ENCODE measurements at regions not wholly inside any gene's neighbourhood (a gene's known extent, or its start where the extent isn't known, plus 50 kb on each side); places are given as distances from the start of the nearest gene placed in this dataset.

DNA sequence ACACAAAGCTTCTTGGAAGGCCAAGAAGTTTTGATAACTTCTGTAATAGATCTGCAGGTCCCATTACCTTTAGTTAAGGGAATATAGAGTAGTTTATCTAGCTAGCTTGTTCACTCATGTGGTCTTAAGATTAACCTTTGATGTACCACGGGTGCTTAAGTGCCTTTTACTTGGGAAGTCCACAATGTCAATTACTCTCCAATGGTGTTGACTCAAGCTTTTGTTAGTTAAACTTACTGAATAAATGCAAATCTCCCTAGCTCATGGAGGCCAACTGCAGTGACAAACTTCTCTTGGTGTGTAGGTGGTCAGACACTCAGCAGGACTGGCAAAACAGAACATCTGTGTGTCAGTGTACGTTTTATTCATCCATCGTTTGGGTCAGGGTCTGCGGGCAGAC, 501.5 kb downstream of the ELAVL2 start:
- DNase-seq: no peak

DNA sequence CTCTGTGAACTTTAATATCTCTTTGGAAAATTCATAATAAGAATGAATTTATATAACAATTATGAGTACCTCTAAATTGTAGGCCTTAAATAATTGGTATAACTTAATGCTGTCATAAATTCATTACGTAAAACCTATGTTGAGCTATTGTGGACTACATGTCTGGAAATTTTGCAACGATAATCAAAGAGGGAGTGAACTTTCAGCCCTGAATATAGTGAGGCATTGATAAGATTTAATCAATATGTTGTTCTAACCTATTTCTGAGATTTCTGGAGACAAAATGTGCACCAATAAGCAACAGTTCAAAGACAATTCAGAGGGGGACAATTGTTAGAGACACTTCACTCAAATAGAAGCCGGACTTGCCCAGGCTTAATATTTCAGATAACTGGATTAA, 499.4 kb downstream of the ELAVL2 start:
- DNase-seq: no peak

DNA sequence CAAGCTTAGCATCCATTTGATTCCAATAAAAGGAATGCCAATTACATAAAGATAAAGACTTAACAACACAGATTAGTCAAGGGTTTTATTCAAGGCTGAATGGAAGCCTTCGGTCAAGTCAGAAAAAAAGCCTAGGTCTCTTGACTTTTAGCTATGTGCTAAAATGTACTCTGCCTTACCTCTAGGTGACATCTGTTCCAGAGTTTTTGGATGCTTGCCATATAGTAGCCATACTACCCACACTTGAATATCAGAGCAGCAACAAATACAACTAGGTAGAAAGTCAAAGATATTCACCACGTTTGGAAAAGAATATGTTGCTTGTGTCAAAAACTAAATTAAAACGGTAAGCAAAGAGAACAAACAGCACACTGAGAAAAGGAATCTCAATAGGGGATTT, 484.7 kb downstream of the ELAVL2 start:
- no peak for DNase-seq

DNA sequence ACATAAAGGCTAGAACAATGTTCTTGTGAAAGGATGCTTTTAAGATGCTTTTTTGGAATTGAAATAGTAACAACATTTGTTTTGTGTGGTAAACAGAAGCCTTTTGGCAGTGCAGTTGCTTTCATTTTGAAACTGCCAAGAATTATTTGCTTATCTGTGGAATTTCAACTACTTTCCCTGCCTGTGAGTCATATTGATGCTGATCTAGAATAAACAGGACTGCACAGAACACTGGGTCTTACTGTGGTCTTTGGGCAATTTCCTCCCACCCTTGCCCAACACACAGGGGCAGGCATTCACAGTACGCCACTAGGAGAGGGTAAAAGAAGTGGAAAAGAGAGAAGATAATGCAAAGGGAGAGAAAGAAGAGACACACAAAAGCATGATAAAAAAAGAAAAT, 483.7 kb downstream of the ELAVL2 start:
- no peak for DNase-seq

DNA sequence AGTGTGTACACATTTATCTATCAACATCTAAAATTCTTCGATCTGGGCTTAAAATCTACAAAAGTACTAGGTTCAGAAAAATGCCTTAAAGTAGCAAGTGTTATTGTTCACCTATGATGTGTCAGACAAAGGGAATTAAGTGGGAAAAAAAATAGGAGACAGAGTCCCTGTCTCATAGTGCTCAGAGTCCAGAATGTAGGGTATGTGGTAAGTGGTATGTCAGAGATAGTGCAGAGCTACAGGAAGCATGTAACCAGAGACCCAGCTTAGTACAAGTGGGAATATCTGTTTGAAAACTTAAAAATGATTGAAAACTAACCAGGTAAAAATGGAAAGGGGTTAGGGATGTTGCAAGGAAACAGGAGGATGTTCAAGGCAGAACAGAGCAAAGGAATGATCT, 482.8 kb downstream of the ELAVL2 start:
- no peak for DNase-seq

DNA sequence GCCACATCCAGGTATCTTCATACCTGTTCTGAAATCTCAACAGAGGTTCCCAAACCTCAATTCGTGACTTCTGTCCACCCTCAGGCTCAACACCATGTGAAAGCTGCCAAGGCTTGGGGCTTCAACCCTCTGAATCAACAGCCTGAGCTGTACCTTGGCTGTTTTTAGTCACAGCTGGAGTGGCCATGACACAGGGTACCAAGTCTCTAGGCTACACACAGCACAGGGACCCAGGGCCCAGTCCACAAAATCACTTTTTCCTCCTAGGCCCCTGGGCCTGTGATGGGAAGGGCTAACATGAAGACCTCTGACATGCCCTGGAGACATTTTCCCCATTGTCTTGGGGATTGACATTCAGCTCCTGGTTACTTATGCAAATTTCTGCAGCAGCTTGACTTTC, 464.9 kb downstream of the ELAVL2 start:
- no peak for DNase-seq

DNA sequence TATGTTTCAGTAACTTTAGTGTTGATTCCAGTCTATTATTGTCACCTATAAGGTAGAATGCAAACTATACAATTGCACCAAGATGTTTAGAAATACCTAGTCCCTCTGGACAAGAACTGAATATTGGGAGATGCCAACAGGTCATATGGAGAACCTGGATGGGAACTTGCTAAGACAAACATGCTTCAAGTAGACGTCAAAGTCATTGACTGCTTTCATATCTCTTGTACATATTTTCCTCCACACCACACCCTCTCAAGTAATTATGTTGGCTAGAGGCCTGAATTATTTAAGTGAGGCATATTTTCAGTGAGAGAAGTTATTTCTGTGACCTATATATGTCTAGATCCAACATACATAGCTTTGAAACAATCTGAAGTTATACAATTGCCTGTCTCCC, 453.3 kb downstream of the ELAVL2 start:
- DNase-seq: no peak

DNA sequence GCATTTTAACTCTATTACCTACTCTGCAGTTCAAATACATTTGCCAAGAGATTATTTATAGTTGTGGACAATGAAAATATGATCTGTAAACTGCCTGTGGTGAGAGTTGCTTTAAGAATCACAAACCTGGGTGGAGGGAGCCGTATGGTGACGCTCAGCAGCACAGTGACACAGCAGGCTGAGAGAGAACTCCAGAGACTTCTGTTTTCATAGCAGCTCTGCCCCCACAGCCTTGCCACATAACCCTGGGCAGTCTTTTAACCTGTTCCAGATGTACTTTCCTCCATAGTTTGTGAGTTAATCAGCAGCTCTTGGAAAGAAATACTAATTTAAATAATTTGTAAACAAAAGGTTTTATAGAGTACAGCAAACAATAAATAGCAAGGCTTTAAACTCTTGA, 450.5 kb downstream of the ELAVL2 start:
- no peak for DNase-seq

DNA sequence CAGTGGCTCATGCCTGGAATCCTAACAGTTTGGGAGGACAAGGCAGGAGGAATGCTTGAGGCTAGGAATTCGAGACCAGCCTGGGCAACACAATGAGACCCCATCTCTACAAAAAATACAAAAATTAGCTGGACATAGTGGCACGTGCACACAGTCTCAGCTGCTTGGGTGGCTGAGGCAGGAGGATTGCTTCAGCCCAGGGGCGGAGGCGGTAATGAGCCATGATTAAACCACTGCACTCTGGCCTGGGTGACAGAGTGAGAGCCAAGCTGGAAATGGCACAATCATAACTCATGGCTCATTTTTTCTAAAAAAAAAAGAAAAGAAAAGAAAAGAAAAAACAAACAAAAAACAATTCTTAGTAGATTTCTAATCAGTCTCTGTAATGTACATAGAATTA, 446.2 kb downstream of the ELAVL2 start:
- DNase-seq: no peak

DNA sequence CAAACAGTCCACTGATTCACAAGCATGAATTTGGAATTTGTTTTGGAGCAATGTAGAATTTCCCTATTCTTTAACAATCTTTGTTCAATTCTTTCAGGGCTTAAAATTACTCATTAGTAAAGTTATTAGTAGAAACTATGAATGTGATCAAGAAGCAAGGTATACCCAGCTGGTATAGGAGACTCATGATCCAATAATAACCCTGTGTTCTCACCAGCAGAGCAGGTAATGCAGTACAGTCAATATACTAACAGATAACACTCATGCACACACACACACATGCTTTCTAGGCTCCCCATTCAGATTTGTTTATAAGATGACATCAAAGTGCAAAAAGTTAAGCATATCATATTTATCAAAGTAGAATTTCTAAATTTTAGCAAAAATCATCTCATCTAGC, 445.2 kb downstream of the ELAVL2 start:
- DNase-seq: no peak

DNA sequence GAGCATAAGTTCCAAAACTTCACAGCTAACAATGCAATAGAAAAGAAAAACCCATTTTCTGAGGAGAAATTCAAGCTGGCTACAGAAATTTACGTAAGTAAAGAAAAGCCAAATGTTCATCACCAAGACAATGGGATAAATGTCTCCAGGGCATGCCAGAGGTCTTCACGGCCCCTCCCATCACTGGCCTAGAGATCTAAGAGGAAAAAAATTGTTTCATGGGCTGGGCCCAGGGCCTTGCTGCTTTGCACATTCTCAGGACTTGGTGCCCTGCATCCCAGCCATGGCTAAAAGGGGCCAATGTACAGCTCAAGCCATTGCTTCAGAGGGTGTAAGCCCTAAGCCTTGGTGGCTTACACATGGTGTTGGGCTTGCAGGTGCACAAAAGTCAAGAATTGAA, 443.6 kb downstream of the ELAVL2 start:
- DNase-seq: no peak

DNA sequence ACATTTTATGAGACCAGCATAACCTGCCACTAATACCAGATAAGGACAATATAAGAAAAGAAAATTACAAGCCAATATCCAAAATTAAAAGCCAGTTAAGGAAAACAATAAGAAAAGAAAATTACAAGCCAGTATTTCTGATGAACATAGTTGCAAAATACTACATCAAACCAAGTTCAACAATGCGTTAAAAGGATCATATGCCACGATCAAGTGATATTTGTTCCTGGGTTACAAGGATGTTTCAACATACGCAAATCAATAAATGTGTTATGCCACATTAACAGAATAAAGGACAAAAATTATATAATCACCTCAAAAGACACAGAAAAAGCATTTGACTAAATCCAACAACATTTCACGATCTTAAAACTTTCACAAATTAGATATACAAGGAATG, 431.9 kb downstream of the ELAVL2 start:
- no peak for DNase-seq

DNA sequence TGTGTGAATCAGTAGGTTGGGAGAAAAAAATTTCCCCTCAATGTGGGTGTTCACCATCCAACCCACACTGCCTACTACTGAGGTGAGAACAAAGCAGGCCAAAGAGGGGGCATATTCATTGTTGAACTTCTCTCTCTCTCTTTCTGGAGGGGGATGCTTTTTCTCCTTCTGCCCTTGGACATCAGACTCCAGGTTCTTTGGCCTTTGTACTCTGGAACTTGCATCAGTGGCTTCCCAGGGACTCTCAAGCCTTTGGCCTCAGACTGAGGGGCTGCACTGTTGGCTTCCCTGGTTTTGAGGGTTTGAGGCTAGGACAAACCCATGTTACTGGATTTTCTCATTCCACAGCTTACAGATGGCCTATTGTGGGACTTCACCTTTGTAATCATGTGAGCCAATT, 417.2 kb downstream of the ELAVL2 start:
- DNase-seq: no peak

DNA sequence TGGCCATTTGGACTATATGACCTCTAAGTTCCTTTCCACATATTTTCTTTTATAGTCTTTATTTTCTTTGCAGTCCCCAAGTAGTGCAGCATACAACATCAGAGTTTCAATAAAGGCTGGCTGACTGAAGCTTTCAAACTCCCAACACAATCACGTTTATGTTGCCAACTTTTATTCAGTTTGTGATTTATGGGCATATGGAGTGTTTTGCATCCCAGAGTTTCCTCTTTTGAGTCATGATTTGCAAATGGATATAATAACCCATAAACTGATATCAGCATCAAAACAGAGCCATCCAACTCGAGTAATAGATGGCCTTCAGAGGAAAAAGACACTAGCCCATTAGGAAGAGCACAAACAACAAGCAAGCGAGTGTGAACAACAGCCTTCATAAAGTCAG, 414.0 kb downstream of the ELAVL2 start:
- no peak for DNase-seq

DNA sequence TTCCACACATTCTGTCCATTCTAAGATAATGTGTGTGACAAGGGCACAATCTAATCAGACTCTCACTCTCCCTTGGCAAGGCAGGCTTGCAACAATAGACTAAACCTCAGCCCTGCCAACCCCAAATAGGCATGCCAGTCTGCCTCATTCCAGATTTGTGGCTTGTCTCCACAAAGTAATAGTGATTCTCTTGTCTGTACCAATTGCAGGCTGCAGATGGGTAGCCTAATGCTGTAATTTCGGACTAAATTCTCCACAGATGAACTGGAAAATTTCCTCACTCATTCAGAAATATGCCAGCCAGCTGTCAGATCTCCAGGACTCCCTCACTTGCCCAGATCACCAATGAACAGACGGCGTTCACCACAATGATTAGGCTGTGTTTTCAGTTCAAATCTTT, 413.6 kb downstream of the ELAVL2 start:
- DNase-seq: no peak

DNA sequence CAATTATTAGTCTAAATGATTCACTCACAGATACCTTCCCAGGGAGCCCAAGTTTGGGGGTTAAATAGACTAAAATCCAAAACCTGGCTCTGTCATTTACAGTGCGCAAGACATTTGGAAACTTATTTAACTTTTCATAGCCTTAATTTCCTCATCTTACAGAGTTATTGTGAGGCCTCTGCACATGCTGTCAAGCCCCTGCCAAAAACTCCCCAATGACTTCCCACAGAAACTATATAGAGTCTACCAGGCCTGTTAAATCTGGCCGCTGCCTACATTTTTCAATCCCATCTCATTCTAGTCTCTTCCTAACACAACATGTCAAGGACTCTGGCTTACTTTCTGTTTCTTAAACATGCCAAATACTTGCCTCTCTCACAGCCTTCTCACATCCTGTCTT, 412.5 kb downstream of the ELAVL2 start:
- DNase-seq: no peak

DNA sequence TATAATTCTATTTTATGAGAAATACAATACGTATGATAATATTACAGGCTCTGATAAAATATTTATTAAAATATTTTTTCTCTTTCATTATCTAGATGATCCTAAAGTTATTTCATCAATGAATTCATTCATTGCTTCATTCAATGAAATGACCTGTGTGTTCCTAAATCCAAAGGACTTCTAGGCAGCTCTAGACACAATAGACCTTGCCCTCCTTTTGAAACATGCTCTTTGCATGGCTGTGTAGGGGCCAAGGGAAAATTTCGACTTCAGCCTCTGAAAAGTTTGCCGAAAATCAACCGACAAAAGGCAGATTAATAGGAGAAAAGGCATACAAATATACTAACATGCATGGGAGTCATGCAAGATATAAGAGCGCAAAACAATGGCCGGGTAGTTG, 402.0 kb downstream of the ELAVL2 start:
- no peak for DNase-seq

DNA sequence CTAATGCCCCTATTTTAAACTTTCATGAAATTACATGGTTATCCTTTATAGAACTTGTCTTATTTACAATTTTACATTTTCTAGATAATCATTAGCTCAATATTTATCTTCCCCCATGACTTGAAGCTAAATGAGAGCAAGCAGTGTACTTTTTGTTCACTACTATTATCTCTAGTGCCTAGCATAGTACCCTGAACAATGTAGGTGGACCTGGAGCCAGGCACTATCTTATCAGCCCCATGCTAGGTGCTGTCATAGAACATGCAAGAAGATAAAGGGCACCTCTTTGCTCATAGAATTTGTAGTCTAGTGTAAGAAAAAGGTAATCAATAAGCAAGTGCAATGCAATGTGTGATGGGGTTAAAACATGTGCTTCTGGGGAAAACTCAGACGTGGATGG, 399.9 kb downstream of the ELAVL2 start:
- DNase-seq: no peak

DNA sequence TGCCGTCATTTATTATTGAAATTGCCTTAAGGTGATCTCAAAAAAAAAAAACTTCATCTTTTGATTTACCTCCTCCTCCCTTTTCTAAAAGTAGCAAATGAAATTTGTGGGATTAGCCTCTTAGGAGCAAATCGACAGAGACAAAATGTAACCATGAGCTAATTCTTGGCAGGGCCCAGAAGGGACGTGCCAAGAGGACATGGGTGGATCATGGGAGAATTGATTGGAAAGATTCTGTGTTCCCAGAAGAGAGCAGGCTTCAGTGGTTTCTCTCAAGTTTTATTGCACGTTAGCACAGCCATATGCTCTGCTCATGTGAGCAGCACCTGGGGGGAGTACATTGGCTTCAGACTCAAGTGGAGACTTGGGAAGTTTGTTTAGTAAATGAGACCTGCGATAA, 394.6 kb downstream of the ELAVL2 start:
- no peak for DNase-seq

DNA sequence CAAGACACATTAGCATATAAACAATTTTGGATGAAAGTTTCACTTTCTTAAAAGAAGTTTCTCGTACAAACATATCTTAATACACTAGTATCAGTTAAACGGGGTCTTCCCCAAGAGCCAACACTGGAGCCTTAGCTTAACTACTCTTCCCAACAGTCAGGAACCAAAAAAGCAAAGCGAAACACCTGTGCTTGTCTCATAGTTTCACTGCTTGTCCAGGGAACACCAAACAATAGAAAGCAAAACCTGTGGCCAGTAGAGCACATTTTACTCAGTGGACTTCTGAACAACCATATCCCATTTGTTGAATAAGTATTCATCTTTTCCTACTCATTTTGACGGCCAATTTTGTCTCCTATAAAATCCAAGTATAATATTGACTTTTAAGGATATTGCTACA, 391.4 kb downstream of the ELAVL2 start:
- DNase-seq: no peak

DNA sequence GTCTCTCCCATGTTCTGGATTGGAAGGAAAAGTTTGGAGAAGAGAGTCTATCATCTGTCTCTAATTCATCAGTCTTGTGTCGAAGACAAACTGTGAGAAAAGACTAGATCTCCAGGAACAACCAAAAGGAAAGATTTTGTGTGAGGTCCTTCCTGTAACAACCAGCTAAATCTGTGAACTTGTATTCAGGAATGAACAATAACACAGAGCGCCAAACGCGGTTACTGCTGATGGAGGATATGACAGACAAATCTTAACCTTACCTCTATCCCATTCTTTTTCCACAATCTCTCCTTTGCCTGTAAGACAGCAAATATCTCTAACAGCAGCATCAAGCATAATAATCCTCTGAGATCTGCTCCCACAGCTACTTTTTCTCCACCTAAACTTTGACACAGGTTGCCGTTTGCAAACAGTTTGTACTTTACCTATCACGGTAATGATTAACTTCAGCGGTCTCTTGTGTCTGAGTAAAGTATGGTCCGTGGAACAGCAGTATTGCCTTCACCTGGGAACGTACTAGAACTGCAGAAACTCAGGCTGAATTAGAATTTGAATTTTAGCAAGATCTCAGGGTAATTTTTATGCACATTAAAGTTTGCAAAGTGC, 387.6 kb downstream of the ELAVL2 start:
- DNase-seq: peak in 1 of 2 experiments; percentile 18

DNA sequence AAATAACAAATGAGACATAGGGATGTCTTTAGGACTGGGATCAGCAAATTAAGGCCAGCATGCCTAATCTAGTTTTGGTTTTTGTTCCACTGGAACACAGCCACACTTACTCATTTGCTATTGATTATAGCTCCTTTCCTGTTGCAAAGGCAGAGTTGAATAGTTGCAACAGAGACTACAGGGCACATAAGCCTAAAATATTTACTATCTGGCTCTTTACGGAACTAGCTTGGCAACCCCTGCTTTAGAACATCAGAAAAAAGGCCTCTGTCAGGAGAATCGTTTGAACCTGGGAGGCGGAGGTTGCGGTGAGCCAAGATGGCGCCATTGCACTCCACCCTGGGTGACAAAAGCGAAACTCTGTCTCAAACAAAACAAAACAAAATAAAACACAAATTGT, 384.8 kb downstream of the ELAVL2 start:
- DNase-seq: no peak

DNA sequence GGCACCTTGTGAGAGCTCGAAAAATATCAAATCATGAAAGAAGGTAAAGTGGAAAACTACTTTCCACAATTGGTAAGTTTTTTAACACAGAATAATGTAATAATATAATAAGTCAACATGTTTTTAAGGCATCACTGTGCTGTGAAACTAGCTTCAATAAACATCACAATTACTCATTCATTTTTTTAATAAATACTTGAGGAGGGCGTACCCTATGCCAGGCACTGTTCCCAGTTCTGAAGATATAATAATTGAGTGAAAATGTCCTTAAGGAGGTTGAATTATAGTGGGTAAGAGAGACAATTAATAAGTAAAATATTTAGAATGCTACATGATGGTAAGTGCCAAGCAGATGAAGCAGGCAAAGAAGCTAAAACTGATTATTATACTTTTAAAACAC, 381.4 kb downstream of the ELAVL2 start:
- no peak for DNase-seq

DNA sequence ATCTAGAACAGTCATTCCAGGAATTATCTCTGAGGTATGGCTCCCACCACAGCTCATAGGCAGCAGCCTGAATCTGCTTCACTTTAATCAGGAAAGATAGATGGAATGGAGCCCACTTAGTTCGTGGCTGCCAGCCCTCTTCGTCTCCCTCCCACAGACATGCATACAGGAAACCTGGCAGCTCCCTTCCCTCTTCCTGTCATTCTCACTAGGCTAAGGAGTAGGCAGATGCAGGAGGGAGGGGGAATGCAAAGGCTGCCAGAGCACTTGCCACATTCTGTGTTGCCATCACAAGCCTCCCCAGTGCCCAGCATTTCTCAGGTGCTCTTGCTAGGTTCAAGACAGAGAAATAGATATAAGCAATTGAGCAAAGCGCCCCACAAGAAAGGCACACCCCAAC, 378.9 kb downstream of the ELAVL2 start:
- DNase-seq: no peak

DNA sequence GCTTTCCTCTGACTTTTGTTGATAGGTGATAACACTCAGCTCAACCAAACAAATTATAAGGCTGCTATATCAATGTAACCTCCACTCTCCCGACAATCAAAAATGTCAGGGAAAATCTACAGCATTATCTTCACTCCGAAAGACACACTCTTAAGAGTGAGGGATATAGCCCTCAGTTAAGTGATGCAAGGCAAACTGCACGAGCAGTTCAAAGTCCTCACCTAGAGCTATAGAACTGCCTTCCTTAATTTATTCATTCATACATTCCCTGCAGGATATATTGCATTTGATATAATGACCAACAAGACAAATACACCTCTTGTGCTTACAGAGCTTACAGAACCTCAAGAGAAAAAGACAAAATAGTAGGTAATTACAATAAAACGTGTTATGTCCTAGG, 378.1 kb downstream of the ELAVL2 start:
- DNase-seq: no peak

DNA sequence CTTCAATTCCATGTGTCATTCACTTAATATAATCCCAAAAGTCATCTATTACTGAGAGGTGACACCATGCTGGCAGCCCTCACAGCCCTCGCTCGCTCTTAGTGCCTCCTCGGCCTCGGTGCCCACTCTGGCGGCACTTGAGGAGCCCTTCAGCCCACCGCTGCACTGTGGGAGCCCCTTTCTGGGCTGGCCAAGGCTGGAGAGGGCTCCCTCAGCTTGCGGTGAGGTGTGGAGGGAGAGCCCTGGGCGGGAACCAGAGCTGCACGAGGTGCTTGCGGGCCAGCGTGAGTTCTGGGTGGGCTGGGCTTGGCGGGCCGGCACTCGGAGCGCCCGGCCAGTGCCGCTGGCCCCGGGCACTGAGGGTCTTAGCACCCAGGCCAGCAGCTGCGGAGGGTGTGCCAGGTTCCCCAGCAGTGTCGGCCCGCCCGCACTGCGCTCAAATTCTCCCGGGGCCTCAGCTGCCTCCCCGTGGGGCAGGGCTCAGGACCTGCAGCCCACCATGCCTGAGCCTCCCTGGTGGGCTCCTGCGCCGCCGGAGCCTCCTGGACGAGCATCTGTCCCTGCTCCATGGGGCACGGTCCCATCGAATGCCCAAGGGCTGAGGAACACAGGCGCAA, 374.1 kb downstream of the ELAVL2 start:
- DNase-seq: no peak
